GM18861 (cell line): ENCODE measurements at regions not wholly inside any gene's neighbourhood (a gene's known extent, or its start where the extent isn't known, plus 50 kb on each side); places are given as distances from the start of the nearest gene placed in this dataset.

Experiments
- ATAC-seq: cut with Tn5 transposase; IDR thresholded peaks from one replicate; pipeline ENCODE4 v1.9.1; 2021; ENCODE audit not compliant: unreplicated experiment

GRCh38 chr4:28518561-28519165 lies 1658.0 kb downstream of the STIM2 start:
- no peak for ATAC-seq

- ATAC-seq = no peak
Observed at GRCh38 chr4:28523681-28524190, 1663.1 kb downstream of the STIM2 start.

DNA sequence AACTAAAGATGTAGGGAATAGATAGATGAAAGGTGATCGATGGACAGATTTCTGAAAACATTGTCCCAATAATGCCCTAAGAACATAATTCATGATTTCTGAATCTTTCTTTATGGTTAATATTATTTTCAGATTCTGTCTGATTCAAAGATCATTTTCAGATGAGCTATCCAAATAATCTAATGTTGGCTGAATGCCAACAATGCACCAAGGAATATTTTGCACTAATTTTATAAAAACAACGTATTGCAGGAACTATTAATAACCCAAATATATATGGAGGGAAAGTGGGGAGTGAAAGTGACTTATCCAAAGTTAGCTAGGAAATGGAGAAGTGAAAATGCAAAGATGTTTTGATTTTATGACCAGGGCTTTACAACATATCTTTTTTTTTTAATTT lies 1675.5 kb downstream of the STIM2 start:
- no peak for ATAC-seq

DNA sequence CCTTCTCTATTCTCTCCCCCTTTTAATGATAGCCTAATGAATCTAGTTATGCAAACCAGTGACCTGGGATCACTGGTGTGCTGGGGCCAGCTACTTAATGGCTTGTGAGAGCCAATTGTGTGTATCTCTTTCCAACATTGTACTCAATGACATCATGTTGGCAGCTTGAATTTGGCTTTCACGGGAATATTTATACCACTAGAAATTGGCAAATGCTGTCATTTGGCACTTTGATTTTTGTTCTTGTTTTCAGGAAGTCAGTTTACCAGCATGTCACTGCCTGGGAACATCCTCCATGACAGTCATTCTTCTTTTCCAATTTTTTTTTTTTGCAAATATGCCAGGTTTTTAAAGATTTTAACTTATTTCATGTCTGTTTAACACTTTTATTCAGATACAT lies 1685.3 kb downstream of the STIM2 start:
- ATAC-seq = no peak

- no peak for ATAC-seq
Observed at GRCh38 chr4:28548136-28548535, 1687.5 kb downstream of the STIM2 start.

- ATAC-seq = no peak
Observed at GRCh38 chr4:28548594-28548993, 1688.0 kb downstream of the STIM2 start.

DNA sequence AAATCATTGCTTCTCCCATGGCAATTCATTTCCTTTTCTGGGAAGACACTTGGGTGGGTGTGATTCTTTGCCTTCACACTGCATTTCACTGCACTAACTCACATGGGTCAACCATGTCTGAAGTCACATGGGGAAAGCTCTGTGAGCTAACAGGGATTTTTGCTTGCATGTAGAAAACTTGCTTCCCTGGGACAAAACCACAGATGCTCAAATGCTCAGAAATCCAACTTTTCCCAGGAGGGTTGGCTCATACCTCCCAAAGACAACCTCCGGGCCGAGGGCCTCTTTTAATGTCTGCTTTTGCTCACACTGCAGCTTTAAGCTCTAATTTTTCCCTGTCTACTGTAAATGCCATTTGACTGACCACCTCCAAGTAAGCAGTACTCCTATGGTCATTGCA lies 1695.2 kb downstream of the STIM2 start:
- ATAC-seq = no peak

GRCh38 chr4:28557755-28558154 lies 1697.1 kb downstream of the STIM2 start:
- no peak for ATAC-seq

DNA sequence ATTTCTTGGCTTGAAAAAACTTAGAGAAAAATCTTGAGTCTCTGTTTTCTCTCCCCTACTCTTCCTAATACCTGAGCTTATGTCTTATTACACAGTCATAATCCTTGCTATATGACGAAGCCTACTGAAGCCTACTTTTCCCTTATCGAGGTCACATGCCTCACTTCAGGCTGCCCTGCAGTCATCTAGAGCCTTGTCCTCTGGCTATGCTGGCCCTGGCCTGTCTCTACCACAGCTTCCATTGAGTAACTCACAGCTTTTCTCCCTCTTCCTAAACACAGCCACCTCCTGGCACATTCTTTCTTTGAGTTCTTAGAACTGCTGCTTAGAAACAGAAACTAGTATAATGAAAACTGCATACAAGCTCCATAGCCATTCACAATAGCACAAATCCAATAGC lies 1698.3 kb downstream of the STIM2 start:
- no peak for ATAC-seq

DNA sequence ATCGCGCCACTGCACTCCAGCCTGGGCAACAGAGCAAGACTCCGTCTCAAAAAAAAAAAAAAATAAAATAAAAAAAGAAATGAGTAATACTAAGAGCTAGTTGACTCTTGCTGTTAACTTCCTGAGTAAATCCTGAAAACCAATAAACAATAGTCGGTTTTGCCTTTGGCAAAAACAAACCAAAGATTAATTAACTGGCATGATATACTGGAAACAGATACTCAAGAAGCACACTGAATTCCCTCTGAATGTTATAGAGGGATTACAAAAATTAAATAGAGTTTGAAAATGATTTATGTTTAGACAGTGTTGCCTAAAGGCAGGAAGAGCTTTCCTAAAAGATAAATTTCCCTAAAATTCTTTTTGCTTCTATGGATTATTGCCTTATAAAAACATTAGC lies 1702.3 kb downstream of the STIM2 start:
- ATAC-seq = no peak

GRCh38 chr4:28565396-28565795 lies 1704.8 kb downstream of the STIM2 start:
- ATAC-seq = no peak

GRCh38 chr4:28600958-28601357 lies 1740.3 kb downstream of the STIM2 start:
- ATAC-seq = no peak

DNA sequence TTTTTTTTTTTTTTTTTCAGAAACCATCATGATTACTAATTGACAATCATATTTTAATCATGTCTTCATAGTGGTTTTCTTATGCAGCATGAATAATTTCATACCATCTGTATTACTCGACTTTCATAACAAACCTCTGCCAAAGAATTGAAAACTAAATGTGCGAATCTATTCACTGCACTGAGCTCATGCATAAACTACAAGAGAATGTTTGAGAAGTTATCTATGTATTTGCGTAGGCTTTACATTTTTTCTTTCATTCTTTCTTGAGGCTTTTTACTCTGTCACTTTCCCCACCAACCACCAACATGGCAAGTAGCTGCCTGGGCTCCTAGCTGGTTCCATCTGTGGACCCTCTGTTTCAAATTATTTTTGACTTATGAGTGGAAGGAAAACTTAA lies 1761.0 kb downstream of the STIM2 start:
- ATAC-seq = no peak

DNA sequence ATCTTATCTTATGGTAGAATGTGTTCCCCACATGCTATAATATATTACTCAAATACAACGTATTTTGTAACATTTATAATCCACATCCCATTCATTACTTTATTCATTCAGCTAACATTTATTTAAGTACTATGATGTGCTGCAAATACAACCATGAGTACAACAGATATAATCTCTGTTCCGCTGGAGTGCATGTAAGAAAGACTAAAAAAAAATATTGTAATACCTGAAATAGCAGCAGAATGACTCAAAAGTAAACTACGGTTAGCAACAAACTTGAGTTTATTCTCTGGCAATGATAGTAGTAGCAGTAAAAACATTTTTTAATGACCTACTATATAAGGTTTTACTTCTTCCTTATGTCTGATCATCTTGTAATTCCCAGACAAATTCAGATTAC lies 1776.3 kb downstream of the STIM2 start:
- no peak for ATAC-seq

GRCh38 chr4:28639747-28640146 lies 1779.1 kb downstream of the STIM2 start:
- ATAC-seq = no peak

DNA sequence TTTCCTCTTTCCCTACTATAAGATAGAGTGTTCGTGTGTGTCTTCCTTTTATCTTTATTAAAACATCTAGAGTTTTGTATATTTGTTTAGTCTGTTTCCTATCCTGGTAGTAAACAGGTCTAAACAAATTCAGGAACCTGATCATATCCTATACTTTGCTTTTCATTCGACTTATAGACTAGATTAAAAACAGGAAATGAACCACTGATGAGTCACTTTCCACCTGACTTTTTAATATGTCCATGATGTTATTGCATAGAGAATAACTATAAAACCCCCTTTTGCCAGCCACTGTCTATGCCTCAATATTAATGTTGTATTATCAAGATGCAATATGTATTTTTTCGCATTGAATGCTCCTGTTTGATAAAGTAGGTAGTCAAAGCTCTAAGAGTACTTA lies 1794.0 kb downstream of the STIM2 start:
- ATAC-seq = no peak

- ATAC-seq = no peak
Observed at GRCh38 chr4:28665306-28665705, 1804.7 kb downstream of the STIM2 start.

DNA sequence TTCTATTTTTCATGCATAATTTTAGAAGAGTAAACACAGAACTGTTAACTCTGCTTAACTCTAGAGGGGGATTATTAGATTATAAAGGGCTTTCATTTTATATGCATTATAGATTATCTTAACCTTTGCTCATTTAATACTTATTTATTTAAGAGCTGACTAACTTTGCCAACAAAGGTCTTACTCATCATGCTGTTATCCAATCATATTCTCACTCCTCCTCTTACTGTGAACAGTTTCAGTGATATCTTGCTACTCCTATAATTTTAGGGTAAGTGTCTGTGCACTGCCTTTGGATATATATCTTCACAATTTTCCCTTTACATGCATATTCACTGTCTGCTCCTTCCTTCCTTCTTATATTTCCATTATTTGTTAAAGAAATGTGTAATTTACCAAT lies 1814.9 kb downstream of the STIM2 start:
- no peak for ATAC-seq

DNA sequence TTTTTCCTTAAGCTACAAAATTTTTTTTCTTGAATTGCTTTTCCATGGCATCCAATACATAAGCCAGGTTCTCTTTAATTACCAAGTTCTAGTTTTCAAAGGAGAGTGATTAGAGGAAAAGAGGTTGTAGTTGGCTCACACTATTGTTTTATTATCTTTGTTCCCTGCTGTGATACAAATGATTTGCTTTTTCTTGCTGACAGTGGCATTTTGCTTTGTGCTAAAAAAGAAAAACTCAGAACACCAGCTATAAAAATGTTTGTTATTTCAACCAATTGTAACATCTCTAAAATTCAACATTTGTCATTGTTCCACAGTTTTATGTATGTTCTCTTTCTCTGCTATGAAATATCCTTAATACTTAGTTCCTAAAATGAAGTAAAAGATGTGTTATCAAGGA lies 1817.2 kb downstream of the STIM2 start:
- no peak for ATAC-seq

- ATAC-seq = no peak
Observed at GRCh38 chr4:28682847-28683246, 1822.2 kb downstream of the STIM2 start.

GRCh38 chr4:28686618-28687017 lies 1826.0 kb downstream of the STIM2 start:
- no peak for ATAC-seq

DNA sequence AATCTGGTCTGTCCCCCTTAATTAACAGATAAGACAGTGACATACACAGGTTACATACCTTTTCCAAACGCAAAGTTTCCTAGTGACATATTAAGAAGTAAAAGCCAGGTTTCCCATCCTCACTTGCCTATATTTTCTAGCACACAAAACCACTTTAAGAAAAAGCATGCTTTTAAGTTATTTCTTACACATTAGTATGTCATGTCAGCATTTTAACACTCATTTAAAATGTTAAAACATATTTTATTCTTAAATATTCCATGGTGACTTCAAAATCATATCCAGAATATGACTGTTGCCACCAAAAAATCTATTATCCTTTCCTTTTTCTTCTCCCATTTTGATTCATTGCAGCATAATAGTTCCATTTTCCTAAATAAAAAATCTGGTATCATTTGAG lies 1830.2 kb downstream of the STIM2 start:
- ATAC-seq = no peak

- ATAC-seq = no peak
Observed at GRCh38 chr4:28702571-28702970, 1841.9 kb downstream of the STIM2 start.
